GM12878 (cell line): ENCODE measurements at regions not wholly inside any gene's neighbourhood (a gene's known extent, or its start where the extent isn't known, plus 50 kb on each side); places are given as distances from the start of the nearest gene placed in this dataset.

ENCODE experiments used
- ATAC-seq: fragments of 200-7000 bp; cut with Tn5 transposase; 3 replicates; pipeline ENCODE4 v1.9.1; 2020; ENCODE audit warnings: mild to moderate bottlenecking, moderate library complexity
- BruUV-seq: library from RNA; stranded (reverse); fragments of 400-500 nt; replicated peaks from 2 replicates; lab custom pipeline; 2021; lab: Mats Ljungman, UMichigan
- CTCF ChIA-PET: fragments of 300-600 bp; sonication (Branson Sonifier 250); formaldehyde crosslinking; extraction: SDS; loops from one replicate; lab custom pipeline; 2021; ENCODE audit warnings: inconsistent platforms; lab: Yijun Ruan, JAX
- POLR2A ChIA-PET: fragments of 350-600 bp; formaldehyde crosslinking; extraction: SDS; loops from one replicate; lab custom pipeline; 2021; ENCODE audit warnings: inconsistent platforms; lab: Charles Lee
- RAD21 ChIA-PET: fragments of 300-600 bp; sonication (Branson Sonifier 250); formaldehyde crosslinking; loops from one replicate; lab custom pipeline; 2023; ENCODE audit warnings: antibody characterized with exemption; ENCODE audit not compliant: unreplicated experiment; lab: Charles Lee
- SMC1A ChIA-PET: fragments of 300-600 bp; sonication (Branson Sonifier 250); formaldehyde crosslinking; loops from one replicate; lab custom pipeline; 2023; ENCODE audit not compliant: unreplicated experiment, uncharacterized antibody; lab: Charles Lee
- DNase-seq: peaks from one replicate; pipeline ENCODE4 v3.0.0-alpha.2; 2011; ENCODE audit warnings: low read depth, low spot score
- FAIRE-seq: peaks from 3 replicates; lab custom pipeline; 2011; peaks lifted over from hg19 to GRCh38; lab: Jason Lieb, UNC
- H2AFZ ChIP-seq: 2 replicates; pipeline ENCODE4 v1.6.0; 2011; ENCODE audit warnings: low read depth, low read length, control low read depth; ENCODE audit not compliant: control insufficient read depth
- H3K27ac ChIP-seq: 2 replicates; pipeline ENCODE4 v1.5.1; 2011; ENCODE audit warnings: control low read depth; ENCODE audit not compliant: control insufficient read depth, insufficient read depth
- H3K27me3 ChIP-seq, 2 experiments: replicated peaks in 1 of 2; 2 replicates each; pipeline versions ENCODE4 v1.6.0 to v1.6.1; 2011; ENCODE audit warnings: low read length in 1 of 2; ENCODE audit not compliant: control insufficient read depth in 2 of 2, insufficient read depth in 2 of 2
- H3K36me3 ChIP-seq, 2 experiments: 2 replicates each; pipeline ENCODE4 v1.5.1; 2011; ENCODE audit warnings: low read length in 1 of 2; ENCODE audit not compliant: control insufficient read depth in 2 of 2, insufficient read depth in 2 of 2
- H3K4me1 ChIP-seq: 2 replicates; pipeline ENCODE4 v1.6.1; 2011; ENCODE audit warnings: mild to moderate bottlenecking, low read length, moderate library complexity, mixed read lengths; ENCODE audit not compliant: control insufficient read depth, insufficient read depth
- H3K4me2 ChIP-seq: 2 replicates; pipeline ENCODE4 v1.6.0; 2011; ENCODE audit warnings: control low read depth; ENCODE audit not compliant: control insufficient read depth, insufficient read depth
- H3K4me3 ChIP-seq: fragments of 200-600 bp; sonication (generic); 2 replicates; pipeline ENCODE4 v1.5.1; 2016
- H3K79me2 ChIP-seq: 2 replicates; pipeline ENCODE4 v1.6.0; 2011; ENCODE audit warnings: low read length; ENCODE audit not compliant: control insufficient read depth, insufficient read depth
- H3K9ac ChIP-seq: 2 replicates; pipeline ENCODE4 v1.8.0; 2011; ENCODE audit warnings: low read length, control low read depth, mixed read lengths; ENCODE audit not compliant: control insufficient read depth, insufficient read depth
- H3K9me3 ChIP-seq: replicated peaks from 3 replicates; pipeline ENCODE4 v1.5.1; 2011; ENCODE audit warnings: mild to moderate bottlenecking, low read length; ENCODE audit not compliant: control insufficient read depth, insufficient read depth
- H4K20me1 ChIP-seq: 2 replicates; pipeline ENCODE4 v1.6.0; 2011; ENCODE audit not compliant: control insufficient read depth, insufficient read depth
- ATF3 ChIP-seq: IDR thresholded peaks from 2 replicates; pipeline ENCODE4 v1.6.1; 2011; ENCODE audit warnings: low read depth, mild to moderate bottlenecking, low read length, moderate library complexity, borderline replicate concordance; ENCODE audit errors: extremely low read depth
- BACH1 ChIP-seq: fragments of 450-650 bp; IDR thresholded peaks from 2 replicates; pipeline ENCODE4 v1.6.1; 2017; ENCODE audit warnings: mild to moderate bottlenecking, borderline replicate concordance
- BCL3 ChIP-seq: IDR thresholded peaks from 2 replicates; pipeline ENCODE4 v1.6.1; 2011; ENCODE audit warnings: borderline replicate concordance, low read depth, mild to moderate bottlenecking, moderate library complexity, low read length; ENCODE audit not compliant: insufficient read depth, poor library complexity, severe bottlenecking
- CEBPB ChIP-seq, 2 experiments: fragments of 150-350 bp in 1 of 2; IDR thresholded peaks; 2 replicates each; pipeline ENCODE4 v1.6.1; 2012 to 2014; ENCODE audit warnings: low read depth in 2 of 2, low read length in 2 of 2, borderline replicate concordance in 1 of 2, inconsistent platforms in 1 of 2
- CHD1 ChIP-seq: IDR thresholded peaks from 2 replicates; pipeline ENCODE4 v1.6.1; 2012; ENCODE audit warnings: low read depth, low read length, improper control_type of control experiment
- CHD2 ChIP-seq: IDR thresholded peaks from 2 replicates; pipeline ENCODE4 v1.6.1; 2011; ENCODE audit warnings: low read depth, low read length, improper control_type of control experiment, borderline replicate concordance
- E4F1 ChIP-seq: fragments of 450-650 bp; IDR thresholded peaks from 2 replicates; pipeline ENCODE4 v1.6.1; 2018; ENCODE audit warnings: borderline replicate concordance, mild to moderate bottlenecking; ENCODE audit not compliant: partially characterized antibody
- FOXM1 ChIP-seq: IDR thresholded peaks from 2 replicates; pipeline ENCODE4 v1.6.1; 2012; ENCODE audit warnings: low read depth, mild to moderate bottlenecking, inconsistent platforms, low read length, moderate library complexity
- GATAD2B ChIP-seq: fragments of 450-650 bp; conservative IDR thresholded peaks from 2 replicates; pipeline ENCODE4 v1.6.1; 2017; ENCODE audit warnings: low read depth, mild to moderate bottlenecking, moderate library complexity
- MYC ChIP-seq: IDR thresholded peaks from 2 replicates; pipeline ENCODE4 v1.6.1; 2011; ENCODE audit warnings: mild to moderate bottlenecking, low read length, moderate library complexity, inconsistent platforms; ENCODE audit not compliant: insufficient read depth, insufficient replicate concordance, insufficient read length, severe bottlenecking
- NFIC ChIP-seq: IDR thresholded peaks from 2 replicates; pipeline ENCODE4 v1.6.1; 2012; ENCODE audit warnings: low read depth, mild to moderate bottlenecking, inconsistent platforms, low read length, moderate library complexity
- NFYA ChIP-seq: IDR thresholded peaks from 2 replicates; pipeline ENCODE4 v1.6.1; 2011; ENCODE audit warnings: low read depth, mild to moderate bottlenecking, low read length, improper control_type of control experiment, borderline replicate concordance
- SMAD1 ChIP-seq: fragments of 450-650 bp; IDR thresholded peaks from 2 replicates; pipeline ENCODE4 v1.6.1; 2018; ENCODE audit warnings: mild to moderate bottlenecking, low read depth; ENCODE audit not compliant: partially characterized antibody
- ZBTB40 ChIP-seq: fragments of 450-650 bp; IDR thresholded peaks from 2 replicates; pipeline ENCODE4 v1.6.1; 2016; ENCODE audit warnings: mild to moderate bottlenecking, moderate library complexity, borderline replicate concordance
- ZNF207 ChIP-seq: fragments of 450-650 bp; IDR thresholded peaks from 2 replicates; pipeline ENCODE4 v1.6.1; 2014; ENCODE audit warnings: antibody characterized with exemption, mild to moderate bottlenecking, borderline replicate concordance
- WGBS: methylation state at CpG from one replicate; pipeline ENCODE4 v1.1.6; 2016; ENCODE audit warnings: low lambda C conversion rate; ENCODE audit not compliant: insufficient replicate concordance, insufficient coverage; ENCODE audit errors: missing lambda C conversion rate; 5-methylcytosine and 5-hydroxymethylcytosine counted together
- in situ Hi-C: fragments of 300-500 bp; cut with MboI; formaldehyde crosslinking; loops from 9 replicates; pipeline ENCODE4 v1.14.3; 2018; ENCODE audit warnings: mixed read lengths
- intact Hi-C: fragments of 100-400 bp; cut with micrococcal nuclease; formaldehyde crosslinking; loops from one replicate; pipeline ENCODE4 v1.14.2; 2022; ENCODE audit not compliant: unreplicated experiment

- intact Hi-C loops (no loop called here), in situ Hi-C loops (no loop called here)
- Histone ChIP-seq H3K9ac (no peak overlapping the region), H2AFZ (no peak overlapping the region), H3K4me3 (no peak overlapping the region), H3K27ac (no peak overlapping the region), H3K4me1 (no peaks in the 10 kb centered on the region), H3K9me3 (no peaks in the 10 kb centered on the region), H3K79me2 (no peaks in the 10 kb centered on the region), H3K36me3 (no peaks in the 10 kb centered on the region), H3K4me2 (no peak overlapping the region), H4K20me1 (no peaks in the 10 kb centered on the region), H3K27me3 (no peaks in the 10 kb centered on the region)
- no peak for DNase-seq
- ChIA-PET CTCF (no interaction called here), POLR2A (no interaction called here), RAD21 (no interaction called here), SMC1A (no interaction called here)
- FAIRE-seq = no peak
- WGBS = 6% methylated on average over 1 of the region's 1 CpG
- ATAC-seq = no peak
- no TSS peak for BruUV-seq
- TF ChIP-seq FOXM1 (no peak), ATF3 (no peak), GATAD2B (no peak), MYC (no peak), E4F1 (no peak), NFIC (no peak), BACH1 (no peak), CHD1 (no peak), SMAD1 (no peak), CEBPB (IDR thresholded peaks at IDR 0.05; ENCODE audit: borderline replicate concordance in 1 of 2, low read depth in 2 of 2, low read length in 2 of 2) (no peak), NFYA (no peak), CHD2 (no peak), ZBTB40 (no peak), ZNF207 (no peak), BCL3 (no peak)
These were observed 206.2 kb downstream of the RCHY1 start for GRCh38 chr4:75308049-75308448.
